ENCODE measurements at regions not wholly inside any gene's neighbourhood (a gene's known extent, or its start where the extent isn't known, plus 50 kb on each side); places are given as distances from the start of the nearest gene placed in this dataset.
"Not testable (repeated sequence)": the region's sequence is repeated elsewhere in the genome, so short reads cannot be mapped to it uniquely, and the experiment has no call there.

GRCh38 chr6:10315034-10315433, 99.8 kb downstream of the TFAP2A start:
- no peak for TF ChIP-seq CTCF (IDR thresholded peaks at IDR 0.05; ENCODE audit: low read depth, low read length)
- H3K9me3 ChIP-seq (ENCODE audit: control insufficient read depth, insufficient read depth, low read length) = peaks cover 43% of the 10 kb centered on the region
- ChIA-PET CTCF (no interaction called here), POLR2A (no interaction called here)
- DNase-seq (ENCODE audit: low read depth, low spot score) = no peak
- H3K4me3 ChIP-seq (ENCODE audit: low read depth, low read length) = no peak overlapping the region
- H3K27me3 ChIP-seq (ENCODE audit: control insufficient read depth, insufficient read depth, low read length) = no peaks in the 10 kb centered on the region
- H3K27ac ChIP-seq (ENCODE audit: low read depth, low read length) = no peak overlapping the region

GRCh38 chr6:10314163-10314955, 100.5 kb downstream of the TFAP2A start:
- DNase-seq (ENCODE audit: low read depth, low spot score) = no peak
- H3K9me3 ChIP-seq (ENCODE audit: control insufficient read depth, insufficient read depth, low read length) = peaks cover 39% of the 10 kb centered on the region
- TF ChIP-seq CTCF (IDR thresholded peaks at IDR 0.05; ENCODE audit: low read depth, low read length) = no peak
- no peaks in the 10 kb centered on the region for H3K27me3 ChIP-seq (ENCODE audit: control insufficient read depth, insufficient read depth, low read length)
- POLR2A ChIA-PET = no interaction called here
- H3K27ac ChIP-seq (ENCODE audit: low read depth, low read length) = no peak overlapping the region
- H3K4me3 ChIP-seq (ENCODE audit: low read depth, low read length) = no peak overlapping the region
- CTCF ChIA-PET = no interaction called here

- no peak for DNase-seq (ENCODE audit: low read depth, low spot score)
- TF ChIP-seq CTCF (IDR thresholded peaks at IDR 0.05; ENCODE audit: low read depth, low read length) = no peak
- peaks cover 34% of the 10 kb centered on the region for H3K9me3 ChIP-seq (ENCODE audit: control insufficient read depth, insufficient read depth, low read length)
- H3K27me3 ChIP-seq (ENCODE audit: control insufficient read depth, insufficient read depth, low read length) = no peaks in the 10 kb centered on the region
- H3K4me3 ChIP-seq (ENCODE audit: low read depth, low read length) = no peak overlapping the region
- ChIA-PET CTCF (no interaction called here), POLR2A (no interaction called here)
- no peak overlapping the region for H3K27ac ChIP-seq (ENCODE audit: low read depth, low read length)
Measured at GRCh38 chr6:10313799-10314162, 101.1 kb downstream of the TFAP2A start.

GRCh38 chr6:10312445-10312844, 102.4 kb downstream of the TFAP2A start:
- Histone ChIP-seq H3K27ac (ENCODE audit: low read depth, low read length) (no peak overlapping the region), H3K9me3 (ENCODE audit: control insufficient read depth, insufficient read depth, low read length) (peaks cover 24% of the 10 kb centered on the region), H3K27me3 (ENCODE audit: control insufficient read depth, insufficient read depth, low read length) (no peaks in the 10 kb centered on the region), H3K4me3 (ENCODE audit: low read depth, low read length) (no peak overlapping the region)
- ChIA-PET CTCF (no interaction called here), POLR2A (no interaction called here)
- DNase-seq (ENCODE audit: low read depth, low spot score) = no peak
- TF ChIP-seq CTCF (IDR thresholded peaks at IDR 0.05; ENCODE audit: low read depth, low read length) = no peak

- DNase-seq (ENCODE audit: low read depth, low spot score); POLR2A ChIA-PET: not testable (repeated sequence)
- CTCF ChIA-PET = interaction anchor here (0.6 kb wide), 1 partner anchor 74 kb away, joined by 3 read pairs; no protein-coding TSS in a partner anchor
Measured at GRCh38 chr6:10311546-10312405, 103.1 kb downstream of the TFAP2A start.

More at GRCh38 chr6:10311546-10312405, 103.1 kb downstream of the TFAP2A start:
- H3K9me3 ChIP-seq (ENCODE audit: control insufficient read depth, insufficient read depth, low read length) = peaks cover 23% of the 10 kb centered on the region
- H3K27me3 ChIP-seq (ENCODE audit: control insufficient read depth, insufficient read depth, low read length); H3K4me3 ChIP-seq (ENCODE audit: low read depth, low read length); H3K27ac ChIP-seq (ENCODE audit: low read depth, low read length): not testable (repeated sequence)
